HCT116 (cell line): ENCODE measurements at regions not wholly inside any gene's neighbourhood (a gene's known extent, or its start where the extent isn't known, plus 50 kb on each side); places are given as distances from the start of the nearest gene placed in this dataset.

ENCODE experiments used
- ATAC-seq: fragments of 200-7000 bp; cut with Tn5 transposase; 2 replicates; pipeline ENCODE4 v1.9.1; 2020; ENCODE audit warnings: mild to moderate bottlenecking, moderate library complexity
- BruUV-seq: library from RNA; stranded (reverse); fragments of 400-500 nt; replicated peaks from 2 replicates; lab custom pipeline; 2021; lab: Mats Ljungman, UMichigan
- CTCF ChIA-PET: fragments of 300-600 bp; sonication (Branson Sonifier 250); formaldehyde crosslinking; loops from one replicate; lab custom pipeline; 2021; ENCODE audit warnings: antibody characterized with exemption; lab: Charles Lee
- POLR2A ChIA-PET: fragments of 300-600, 350-600 bp; sonication (Branson Sonifier 250); formaldehyde crosslinking; loops from one replicate; lab custom pipeline; 2021; ENCODE audit warnings: antibody characterized with exemption; lab: Charles Lee
- RAD21 ChIA-PET, 2 experiments: fragments of 300-600 bp; sonication (Branson Sonifier 250); formaldehyde crosslinking; loops; one replicate each; lab custom pipeline; 2023; ENCODE audit warnings: low total read pairs in 2 of 2; ENCODE audit not compliant: uncharacterized antibody in 2 of 2, unreplicated experiment in 2 of 2, low non-redundant PET in 1 of 2; lab: Charles Lee
- DNase-seq: peaks from one replicate; pipeline ENCODE4 v3.0.0-alpha.2; 2010; ENCODE audit warnings: low read depth, low spot score
- H2AFZ ChIP-seq: fragments of 200-600 bp; shearing (Covaris generic), sonication (generic); 2 replicates; pipeline ENCODE4 v1.6.1; 2017; ENCODE audit warnings: low read depth, mixed run types, mixed read lengths, antibody characterized with exemption, low read length; ENCODE audit not compliant: poor library complexity, severe bottlenecking
- H3K27ac ChIP-seq: 2 replicates; pipeline ENCODE4 v1.5.1; 2012; ENCODE audit warnings: low read depth, low read length
- H3K27me3 ChIP-seq: fragments of 200-600 bp; sonication (generic); 2 replicates; pipeline ENCODE4 v1.6.1; 2016; ENCODE audit warnings: mixed run types, low read length, mixed read lengths; ENCODE audit not compliant: insufficient read depth
- H3K36me3 ChIP-seq, 2 experiments: fragments of 200-500 bp in 1 of 2; fragments of 200-600 bp in 1 of 2; sonication (Bioruptor generic) in 1 of 2; sonication (generic) in 1 of 2; 2 replicates each; pipeline versions ENCODE4 v1.5.1 to v1.6.1; 2014 to 2016; ENCODE audit warnings: low read length in 2 of 2, inconsistent platforms in 1 of 2, mixed read lengths in 1 of 2, mixed run types in 1 of 2; ENCODE audit not compliant: insufficient read depth in 2 of 2, control insufficient read depth in 1 of 2
- H3K4me1 ChIP-seq, 2 experiments: fragments of 200-600 bp in 1 of 2; sonication (generic) in 1 of 2; 2 replicates each; pipeline versions ENCODE4 v1.5.1 to v1.6.1; 2012 to 2017; ENCODE audit warnings: low read length in 2 of 2, inconsistent platforms in 1 of 2, mild to moderate bottlenecking in 1 of 2, mixed read lengths in 1 of 2, mixed run types in 1 of 2, moderate library complexity in 1 of 2; ENCODE audit not compliant: insufficient read depth in 2 of 2, control insufficient read depth in 1 of 2
- H3K4me2 ChIP-seq: fragments of 200-600 bp; sonication (generic); 2 replicates; pipeline ENCODE4 v1.6.1; 2017; ENCODE audit warnings: mixed run types, low read length, mixed read lengths
- H3K4me3 ChIP-seq, 2 experiments: fragments of 200-600 bp in 1 of 2; sonication (generic) in 1 of 2; replicated peaks in 1 of 2; 2 replicates each; pipeline ENCODE4 v1.5.1; 2011 to 2016; ENCODE audit warnings: low read length in 2 of 2, control low read depth in 1 of 2, low read depth in 1 of 2, mild to moderate bottlenecking in 1 of 2, mixed read lengths in 1 of 2, mixed run types in 1 of 2
- H3K79me2 ChIP-seq: fragments of 200-600 bp; sonication (generic); 2 replicates; pipeline ENCODE4 v1.6.1; 2017; ENCODE audit warnings: mild to moderate bottlenecking, mixed run types, low read length, moderate library complexity, mixed read lengths; ENCODE audit not compliant: insufficient read depth
- H3K9ac ChIP-seq: fragments of 200-600 bp; sonication (generic); 2 replicates; pipeline ENCODE4 v1.6.1; 2016; ENCODE audit warnings: low read length, mixed read lengths
- H3K9me2 ChIP-seq: fragments of 200-600 bp; sonication (generic), shearing (Covaris generic); 2 replicates; pipeline ENCODE4 v1.6.1; 2017; ENCODE audit warnings: mixed run types, mild to moderate bottlenecking, moderate library complexity; ENCODE audit not compliant: insufficient read depth
- H3K9me3 ChIP-seq, 2 experiments: fragments of 200-500 bp in 1 of 2; fragments of 200-600 bp in 1 of 2; sonication (Bioruptor generic) in 1 of 2; sonication (generic) in 1 of 2; 2 replicates each; pipeline ENCODE4 v1.6.1; 2014 to 2017; ENCODE audit warnings: low read length in 2 of 2, mixed read lengths in 2 of 2, inconsistent platforms in 1 of 2, low read depth in 1 of 2, mild to moderate bottlenecking in 1 of 2, mixed run types in 1 of 2, moderate library complexity in 1 of 2; ENCODE audit not compliant: control insufficient read depth in 1 of 2, insufficient read depth in 1 of 2
- H4K20me1 ChIP-seq: fragments of 200-600 bp; sonication (generic), shearing (Covaris generic); 2 replicates; pipeline ENCODE4 v1.6.1; 2017; ENCODE audit warnings: mixed run types, mild to moderate bottlenecking, moderate library complexity; ENCODE audit not compliant: insufficient read depth
- CEBPB ChIP-seq: IDR thresholded peaks from 2 replicates; pipeline ENCODE4 v1.6.1; 2012; ENCODE audit warnings: low read depth
- EZH2phosphoT487 ChIP-seq: fragments of 200-600 bp; IDR thresholded peaks from 2 replicates; pipeline ENCODE4 v1.6.1; 2018; ENCODE audit warnings: antibody characterized with exemption, borderline replicate concordance
- JUND ChIP-seq: IDR thresholded peaks from 2 replicates; pipeline ENCODE4 v1.6.1; 2012
- POLR2A ChIP-seq: IDR thresholded peaks from 2 replicates; pipeline ENCODE4 v1.7.0; 2011; ENCODE audit warnings: borderline replicate concordance; ENCODE audit not compliant: insufficient read depth, insufficient read length; ENCODE audit errors: extremely low read depth
- RAD21 ChIP-seq: IDR thresholded peaks from 2 replicates; pipeline ENCODE4 v1.6.1; 2012; ENCODE audit warnings: low read depth, mild to moderate bottlenecking
- SIN3A ChIP-seq: IDR thresholded peaks from 2 replicates; pipeline ENCODE4 v1.6.1; 2012; ENCODE audit warnings: low read depth
- SP1 ChIP-seq: IDR thresholded peaks from 2 replicates; pipeline ENCODE4 v1.6.1; 2012; ENCODE audit warnings: low read depth
- SRF ChIP-seq: IDR thresholded peaks from 2 replicates; pipeline ENCODE4 v1.6.1; 2012; ENCODE audit warnings: low read depth
- TCF7L2 ChIP-seq: IDR thresholded peaks from 2 replicates; pipeline ENCODE4 v1.7.0; 2011; ENCODE audit warnings: borderline replicate concordance, inconsistent platforms; ENCODE audit not compliant: insufficient read depth, insufficient read length; ENCODE audit errors: extremely low read depth
- YY1 ChIP-seq: IDR thresholded peaks from 2 replicates; pipeline ENCODE4 v1.6.1; 2011; ENCODE audit warnings: low read length, low read depth, moderate library complexity, mild to moderate bottlenecking; ENCODE audit not compliant: insufficient replicate concordance; ENCODE audit errors: extremely low read depth
- ZBTB33 ChIP-seq: IDR thresholded peaks from 2 replicates; pipeline ENCODE4 v1.6.1; 2011; ENCODE audit warnings: mild to moderate bottlenecking, low read length, moderate library complexity; ENCODE audit not compliant: insufficient replicate concordance; ENCODE audit errors: extremely low read depth
- ZFX ChIP-seq: fragments of 450-650 bp; IDR thresholded peaks from 2 replicates; pipeline ENCODE4 v1.6.1; 2017
- ZNF274 ChIP-seq: fragments of 200-500 bp; sonication (Bioruptor generic); IDR thresholded peaks from 2 replicates; pipeline ENCODE4 v1.6.1; 2014; ENCODE audit warnings: mild to moderate bottlenecking, low read depth, low read length, inconsistent platforms
- intact Hi-C: fragments of 100-400 bp; cut with micrococcal nuclease; formaldehyde crosslinking; loops from 2 replicates; pipeline ENCODE4 v1.10.0; 2022
- TF ChIP-seq, protein P1 (sequence below), 3 experiments: fragments of 200-600 bp in 1 of 3; sonication (generic) in 1 of 3; IDR thresholded peaks in 2 of 3; conservative IDR thresholded peaks in 1 of 3; 2 replicates each; pipeline ENCODE4 v1.5.1; 2012 to 2017; ENCODE audit warnings: low read depth in 2 of 3, low read length in 2 of 3, antibody characterized with exemption in 1 of 3, borderline replicate concordance in 1 of 3, control low read depth in 1 of 3, mild to moderate bottlenecking in 1 of 3, mixed read lengths in 1 of 3, mixed run types in 1 of 3, moderate library complexity in 1 of 3; ENCODE audit not compliant: insufficient read depth in 1 of 3
- TF ChIP-seq, protein P2 (sequence below): IDR thresholded peaks from 2 replicates; pipeline ENCODE4 v1.6.1; 2012
- TF ChIP-seq, protein P3 (sequence below): IDR thresholded peaks from 2 replicates; pipeline ENCODE4 v1.6.1; 2012

DNA sequence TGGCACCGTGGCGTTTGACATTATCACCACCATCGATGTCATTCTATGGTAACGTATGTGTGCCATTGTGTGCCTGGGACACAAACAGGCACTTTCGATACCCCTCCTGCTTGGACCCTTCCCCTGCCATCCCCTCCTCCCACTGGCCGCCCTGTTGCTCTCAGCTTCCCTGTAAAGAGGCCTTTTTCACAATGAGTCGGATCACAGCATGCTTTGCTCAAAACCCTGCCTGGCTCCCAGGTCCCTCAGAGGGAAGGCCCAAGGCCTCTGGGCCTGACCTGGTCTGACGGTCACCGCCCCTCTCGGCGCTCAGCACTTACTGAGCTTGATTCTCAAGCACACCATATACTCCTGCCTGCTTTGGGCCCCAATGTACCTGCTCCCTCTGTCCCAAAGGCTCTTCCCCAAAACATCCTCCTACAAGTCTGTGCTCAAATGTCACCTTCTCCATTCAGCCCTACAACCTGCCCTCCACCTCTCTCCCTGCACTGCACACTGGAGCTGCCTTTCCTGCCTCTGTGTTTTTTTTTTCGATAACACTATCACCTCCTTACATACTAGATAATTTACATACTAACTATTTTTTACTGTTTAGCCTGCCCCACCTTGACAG, 303.8 kb downstream of the SOX9 start:
- TF ChIP-seq, protein P1, sequence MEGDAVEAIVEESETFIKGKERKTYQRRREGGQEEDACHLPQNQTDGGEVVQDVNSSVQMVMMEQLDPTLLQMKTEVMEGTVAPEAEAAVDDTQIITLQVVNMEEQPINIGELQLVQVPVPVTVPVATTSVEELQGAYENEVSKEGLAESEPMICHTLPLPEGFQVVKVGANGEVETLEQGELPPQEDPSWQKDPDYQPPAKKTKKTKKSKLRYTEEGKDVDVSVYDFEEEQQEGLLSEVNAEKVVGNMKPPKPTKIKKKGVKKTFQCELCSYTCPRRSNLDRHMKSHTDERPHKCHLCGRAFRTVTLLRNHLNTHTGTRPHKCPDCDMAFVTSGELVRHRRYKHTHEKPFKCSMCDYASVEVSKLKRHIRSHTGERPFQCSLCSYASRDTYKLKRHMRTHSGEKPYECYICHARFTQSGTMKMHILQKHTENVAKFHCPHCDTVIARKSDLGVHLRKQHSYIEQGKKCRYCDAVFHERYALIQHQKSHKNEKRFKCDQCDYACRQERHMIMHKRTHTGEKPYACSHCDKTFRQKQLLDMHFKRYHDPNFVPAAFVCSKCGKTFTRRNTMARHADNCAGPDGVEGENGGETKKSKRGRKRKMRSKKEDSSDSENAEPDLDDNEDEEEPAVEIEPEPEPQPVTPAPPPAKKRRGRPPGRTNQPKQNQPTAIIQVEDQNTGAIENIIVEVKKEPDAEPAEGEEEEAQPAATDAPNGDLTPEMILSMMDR (IDR thresholded peaks at IDR 0.05 in 2 of 3, conservative IDR thresholded peaks at IDR 0.05 in 1 of 3; ENCODE audit: borderline replicate concordance in 1 of 3, insufficient read depth in 1 of 3, low read depth in 2 of 3, low read length in 2 of 3): no peak
- TF ChIP-seq CEBPB: no peak
- no peak for TF ChIP-seq EZH2phosphoT487
- TF ChIP-seq TCF7L2: no peak
- TF ChIP-seq RAD21: no peak
- TF ChIP-seq ZFX: no peak
- TF ChIP-seq ZBTB33: no peak
- TF ChIP-seq SRF: no peak
- TF ChIP-seq JUND: no peak
- TF ChIP-seq, protein P2, sequence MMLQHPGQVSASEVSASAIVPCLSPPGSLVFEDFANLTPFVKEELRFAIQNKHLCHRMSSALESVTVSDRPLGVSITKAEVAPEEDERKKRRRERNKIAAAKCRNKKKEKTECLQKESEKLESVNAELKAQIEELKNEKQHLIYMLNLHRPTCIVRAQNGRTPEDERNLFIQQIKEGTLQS: no peak
- TF ChIP-seq POLR2A: no peak
- no peak for TF ChIP-seq YY1
- TF ChIP-seq SP1: no peak
- TF ChIP-seq SIN3A: no peak
- no peak for TF ChIP-seq ZNF274
- TF ChIP-seq, protein P3, sequence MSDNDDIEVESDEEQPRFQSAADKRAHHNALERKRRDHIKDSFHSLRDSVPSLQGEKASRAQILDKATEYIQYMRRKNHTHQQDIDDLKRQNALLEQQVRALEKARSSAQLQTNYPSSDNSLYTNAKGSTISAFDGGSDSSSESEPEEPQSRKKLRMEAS: no peak
- no peak overlapping the region; the same call in 1 of the 2 replicates for H3K27ac ChIP-seq

More for the DNA sequence above, 303.8 kb downstream of the SOX9 start:
- Histone ChIP-seq H3K4me2 (no peak overlapping the region), H4K20me1 (no peaks in the 10 kb centered on the region), H3K4me3 (no peak overlapping the region), H3K9me3 (no peaks in the 10 kb centered on the region), H3K36me3 (peaks cover 0 to 4% of the 10 kb centered on the region in 2 experiments; a peak in 1 of 4 replicates), H3K9me2 (no peaks in the 10 kb centered on the region), H2AFZ (no peak overlapping the region), H3K4me1 (peaks cover 62 to 99% of the 10 kb centered on the region in 2 experiments), H3K27me3 (no peaks in the 10 kb centered on the region), H3K9ac (no peak overlapping the region), H3K79me2 (peaks cover 35% of the 10 kb centered on the region; the same call in 1 of the 2 replicates)
- CTCF ChIA-PET: no interaction called here
- DNase-seq: no peak
- intact Hi-C loops: no loop called here
- POLR2A ChIA-PET: no interaction called here
- no TSS peak for BruUV-seq
- no peak for ATAC-seq
- RAD21 ChIA-PET: interaction anchor here in 1 of 2 experiments (0.8 kb wide), 1 partner anchor 304 kb away, joined by 3 read pairs; the partner anchor contains the start of gene SOX9
